ENCODE measurements at regions not wholly inside any gene's neighbourhood (a gene's known extent, or its start where the extent isn't known, plus 50 kb on each side); places are given as distances from the start of the nearest gene placed in this dataset.

- no peak for TF ChIP-seq POLR2AphosphoS5 (IDR thresholded peaks at IDR 0.05; ENCODE audit: borderline replicate concordance, low read depth, low read length)
- no peak for TF ChIP-seq FOXP2 (optimal IDR thresholded peaks at IDR 0.05; ENCODE audit: control extremely low read depth, extremely low read length, insufficient read depth)
- no peak for TF ChIP-seq EZH2 (IDR thresholded peaks at IDR 0.05)
Measured at GRCh38 chr3:168570404-168571155, 474.9 kb upstream of the GOLIM4 start.
